HG03575 (cell line): ENCODE measurements at regions not wholly inside any gene's neighbourhood (a gene's known extent, or its start where the extent isn't known, plus 50 kb on each side); places are given as distances from the start of the nearest gene placed in this dataset.

Source experiments
- ATAC-seq: cut with Tn5 transposase; IDR thresholded peaks from one replicate; pipeline ENCODE4 v1.9.1; 2021; ENCODE audit not compliant: unreplicated experiment, insufficient number of reproducible peaks, low FRiP score; ENCODE audit errors: extremely low read depth

DNA sequence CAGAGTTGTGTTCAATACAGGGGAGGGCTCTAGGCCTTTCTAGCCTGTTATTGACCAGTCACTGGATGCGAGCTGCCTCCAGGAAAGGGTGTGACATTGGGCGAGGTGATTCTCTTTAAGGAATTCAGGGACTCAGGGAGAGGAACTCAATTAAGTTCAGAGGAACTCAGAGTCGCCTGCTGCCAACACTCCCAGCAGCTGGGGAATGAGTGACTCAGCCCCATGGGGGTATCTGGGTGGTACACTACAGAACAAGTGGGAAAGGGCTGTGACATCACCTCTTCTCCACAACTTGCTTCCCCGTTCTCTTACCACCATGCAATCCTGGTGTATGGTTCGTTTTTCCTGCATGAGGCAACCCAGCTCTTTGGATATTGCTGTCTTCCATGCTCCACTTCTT is 50.4 kb upstream of the CYRIA start:
- no peak for ATAC-seq
